NCI-H2081 treated with DMSO at 0.1 percent for 48 hours (cell line): ENCODE measurements at regions not wholly inside any gene's neighbourhood (a gene's known extent, or its start where the extent isn't known, plus 50 kb on each side); places are given as distances from the start of the nearest gene placed in this dataset.
"Not testable (repeated sequence)": the region's sequence is repeated elsewhere in the genome, so short reads cannot be mapped to it uniquely, and the experiment has no call there.

Experiments
- DNase-seq: peaks from one replicate; lab custom pipeline; 2025; lab: John Stamatoyannopoulos, UW

DNA sequence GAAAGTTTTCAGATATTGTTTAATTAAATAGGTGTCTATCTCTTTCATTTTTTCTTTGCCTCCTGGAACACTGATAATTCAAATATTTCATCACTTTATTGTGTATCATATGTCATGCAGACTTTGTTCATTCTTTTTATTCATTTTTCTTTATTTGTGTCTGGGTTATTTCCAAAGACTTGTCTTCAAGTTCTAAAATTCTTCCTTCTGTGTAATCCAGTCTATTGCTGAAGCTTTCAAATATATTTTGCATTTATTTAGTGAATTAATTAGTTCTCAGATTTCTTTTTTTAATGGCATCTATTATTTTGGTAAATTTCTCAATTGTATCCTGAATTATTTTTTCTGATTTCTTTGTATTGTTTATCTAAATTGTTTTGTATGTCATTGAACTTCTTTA is 70.1 kb downstream of the ZNF330 start:
- no peak for DNase-seq

DNA sequence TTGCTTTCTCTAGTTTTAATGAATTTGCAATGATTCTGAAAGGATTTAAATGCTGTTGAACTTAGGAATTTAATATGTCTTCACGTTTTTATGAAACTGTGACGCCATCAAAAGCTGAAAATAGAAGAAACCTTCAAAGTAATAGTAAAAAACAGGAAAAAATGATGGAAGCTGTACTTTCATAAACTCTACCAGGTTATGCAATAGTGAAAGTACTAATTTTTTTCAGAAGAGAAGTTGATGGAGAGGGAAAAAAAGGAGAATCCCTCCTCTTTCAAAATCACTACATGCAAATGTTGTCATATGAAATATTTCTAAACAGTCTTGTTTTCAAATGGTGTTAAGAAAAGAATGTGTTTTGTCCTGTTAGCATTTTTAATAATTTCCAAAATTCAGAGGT is 73.6 kb downstream of the ZNF330 start:
- DNase-seq: no peak

DNA sequence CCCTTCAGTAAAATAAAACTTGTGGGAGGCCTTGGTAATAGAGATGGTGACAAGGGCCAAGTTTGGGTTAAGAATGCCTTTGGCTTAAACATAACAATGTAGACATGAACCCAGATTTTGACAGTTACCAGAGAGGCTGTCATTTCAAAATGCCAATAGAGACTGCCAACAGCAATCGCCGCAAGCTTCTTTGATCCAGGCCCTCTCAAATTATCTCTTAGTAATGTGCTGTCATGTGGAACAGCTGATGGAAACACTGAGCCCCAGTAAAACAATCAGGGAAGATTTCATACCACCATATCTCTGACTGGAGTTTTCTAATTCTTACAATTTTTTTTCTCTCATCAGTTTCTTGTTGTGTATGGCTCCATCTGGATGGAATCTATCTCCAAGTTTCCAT is 80.5 kb downstream of the ZNF330 start:
- no peak for DNase-seq

DNA sequence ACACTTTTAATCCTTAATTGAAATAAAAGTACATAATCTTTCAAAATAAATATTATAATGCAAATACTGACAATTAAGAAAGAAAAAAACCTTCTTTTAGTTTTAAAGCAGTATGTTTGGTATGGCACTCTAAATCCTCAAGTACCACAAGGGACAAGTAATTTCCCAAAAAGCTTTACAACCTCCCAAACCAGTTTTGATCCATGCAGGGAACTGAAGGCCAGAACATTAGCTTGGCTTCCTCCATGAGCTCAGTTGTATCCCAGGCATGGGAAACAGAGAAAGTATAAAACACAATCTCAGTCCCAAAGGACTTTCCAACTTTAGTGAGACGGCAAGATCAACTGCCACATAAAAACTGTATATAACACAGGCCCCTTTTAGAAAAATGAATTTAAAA is 82.2 kb downstream of the ZNF330 start:
- DNase-seq: no peak

DNA sequence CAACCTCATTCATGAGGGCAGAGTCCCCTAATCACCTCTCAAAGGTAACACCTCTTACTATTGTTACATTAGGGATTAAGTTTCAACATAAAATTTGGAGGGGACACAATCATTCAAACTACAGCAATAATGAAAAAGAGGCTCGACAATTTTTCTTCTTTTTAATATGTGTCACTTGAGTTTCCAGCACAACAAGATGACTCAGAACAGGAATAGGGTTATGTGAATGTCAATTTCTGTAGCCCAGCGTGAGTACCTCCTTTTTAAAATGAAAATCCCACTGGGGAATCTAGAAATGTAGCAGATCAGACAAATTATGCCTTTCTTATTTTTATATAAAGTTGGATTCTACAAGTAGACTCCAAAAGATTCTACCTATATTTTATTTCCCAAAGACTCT is 83.7 kb downstream of the ZNF330 start:
- DNase-seq: no peak

DNA sequence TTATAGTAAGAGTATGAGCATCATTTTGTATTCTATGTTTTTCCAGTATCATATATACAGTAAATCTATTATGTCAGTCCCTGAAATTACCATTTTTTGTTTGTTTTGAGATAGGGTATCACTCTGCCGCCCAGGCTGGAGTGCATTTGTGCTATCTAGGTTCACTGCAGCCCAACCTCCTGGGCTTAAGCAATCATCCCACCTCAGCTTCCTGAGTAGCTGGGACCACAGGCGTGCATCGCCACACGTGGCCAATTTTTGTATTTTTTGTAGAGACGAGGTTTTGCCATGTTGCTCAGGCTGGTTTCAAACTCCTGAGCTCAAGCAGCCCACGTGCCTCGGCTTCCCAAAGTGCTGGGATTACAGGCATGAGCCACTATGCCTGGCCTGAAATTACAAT is 85.6 kb downstream of the ZNF330 start:
- no peak for DNase-seq

DNA sequence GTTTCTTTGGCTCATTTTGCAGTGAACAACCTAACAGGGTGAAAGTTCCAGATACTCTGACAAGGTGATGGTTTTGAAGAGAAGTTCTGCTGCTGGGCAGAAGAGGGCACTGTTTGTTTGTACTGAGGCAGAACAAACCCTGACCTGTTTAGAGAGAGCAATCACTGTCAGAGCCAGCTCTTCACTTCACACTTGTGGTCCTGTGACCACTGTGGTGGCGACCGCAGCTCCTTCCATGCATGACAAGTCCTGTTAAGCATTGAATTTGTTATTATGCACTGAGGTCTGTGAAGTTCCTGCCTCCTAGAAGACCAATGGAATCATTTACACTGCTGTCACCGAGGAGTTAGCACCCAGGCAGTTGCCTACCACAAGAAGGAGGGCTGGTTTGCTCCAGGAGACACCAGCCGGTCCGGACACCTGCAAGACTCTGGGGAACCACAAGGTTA is 86.6 kb downstream of the ZNF330 start:
- DNase-seq: no peak

DNA sequence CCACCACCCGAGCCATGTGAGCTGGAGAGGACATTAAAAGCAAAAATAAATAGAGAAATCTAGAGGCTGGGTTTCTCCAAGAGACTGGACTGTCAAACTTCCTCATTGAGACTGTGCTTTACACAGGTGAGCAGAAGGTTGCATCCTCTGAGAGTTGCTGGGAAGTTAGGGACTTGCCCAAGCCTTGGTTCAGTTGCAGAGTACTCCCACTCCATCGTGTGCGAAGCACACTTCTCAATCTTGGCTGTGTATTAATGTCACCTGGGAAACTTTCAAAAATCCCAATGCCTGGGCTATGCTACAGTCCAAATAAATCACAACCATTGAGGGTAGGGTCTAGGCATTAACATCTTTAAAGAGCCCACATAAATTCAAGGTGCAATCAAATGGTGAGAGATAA is 89.2 kb downstream of the ZNF330 start:
- DNase-seq: no peak

DNA sequence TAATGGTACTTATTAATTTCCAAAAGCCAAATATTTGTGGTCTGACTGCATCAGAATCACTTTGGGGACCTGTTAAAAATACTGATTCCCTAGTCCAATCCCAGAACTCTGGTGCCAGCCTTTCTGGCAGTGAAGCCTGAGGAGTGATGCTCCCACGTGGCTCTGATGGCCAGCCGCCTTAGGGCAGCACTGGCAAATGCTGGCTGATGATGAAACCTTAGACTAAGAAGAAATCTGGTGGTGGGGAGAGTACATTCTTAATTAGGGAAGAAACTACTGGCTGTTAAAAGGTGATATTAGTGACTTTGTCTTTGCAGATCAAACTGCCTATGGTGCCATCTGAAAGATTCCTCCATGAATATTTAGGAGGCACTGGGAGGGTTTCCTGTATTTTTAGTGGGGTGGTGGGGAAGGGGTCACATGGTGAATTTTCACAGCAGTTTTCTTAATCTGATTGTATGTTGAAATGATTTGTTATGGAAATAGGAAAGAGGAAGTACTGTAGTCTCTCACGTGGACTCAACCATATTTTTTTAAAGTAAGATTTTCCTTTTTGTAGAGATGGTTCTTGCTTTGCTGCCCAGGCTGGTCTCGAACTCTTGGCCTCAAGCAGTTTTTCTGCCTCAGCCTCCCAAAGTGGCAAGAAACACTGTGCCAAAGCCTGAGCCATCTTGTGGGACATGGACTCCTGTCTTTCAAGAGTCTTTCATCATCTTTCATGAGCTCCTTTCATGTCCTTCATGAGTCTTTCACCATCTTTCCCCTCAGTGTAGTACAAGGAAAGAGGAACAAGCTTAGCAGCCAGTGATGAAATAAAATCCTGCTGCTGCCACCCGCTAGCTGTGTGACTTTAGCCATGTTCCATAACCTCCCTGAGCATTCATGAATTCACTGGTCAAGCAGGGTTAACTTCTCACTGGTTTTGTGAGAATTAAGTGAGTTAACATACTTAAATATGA is 90.8 kb downstream of the ZNF330 start:
- no peak for DNase-seq

DNA sequence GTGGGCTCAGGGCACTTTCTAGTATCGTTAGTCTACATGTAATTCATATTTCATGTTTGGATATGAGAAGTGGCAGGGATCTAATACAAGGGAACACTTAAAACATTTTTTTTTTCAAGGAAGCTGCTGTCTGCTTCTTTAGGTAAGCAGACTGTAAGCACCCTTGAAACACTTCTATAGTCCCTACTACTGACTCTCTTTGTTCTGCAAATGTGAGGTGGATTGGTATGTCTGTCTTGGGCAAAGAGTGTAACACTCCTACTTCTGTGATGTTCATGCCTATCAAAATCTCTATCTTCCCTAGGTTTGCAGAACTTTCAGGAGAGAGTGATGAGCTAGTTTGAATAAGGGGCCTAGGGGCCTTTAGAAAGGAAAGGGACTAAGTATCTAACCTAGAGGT is 93.9 kb downstream of the ZNF330 start:
- no peak for DNase-seq

DNA sequence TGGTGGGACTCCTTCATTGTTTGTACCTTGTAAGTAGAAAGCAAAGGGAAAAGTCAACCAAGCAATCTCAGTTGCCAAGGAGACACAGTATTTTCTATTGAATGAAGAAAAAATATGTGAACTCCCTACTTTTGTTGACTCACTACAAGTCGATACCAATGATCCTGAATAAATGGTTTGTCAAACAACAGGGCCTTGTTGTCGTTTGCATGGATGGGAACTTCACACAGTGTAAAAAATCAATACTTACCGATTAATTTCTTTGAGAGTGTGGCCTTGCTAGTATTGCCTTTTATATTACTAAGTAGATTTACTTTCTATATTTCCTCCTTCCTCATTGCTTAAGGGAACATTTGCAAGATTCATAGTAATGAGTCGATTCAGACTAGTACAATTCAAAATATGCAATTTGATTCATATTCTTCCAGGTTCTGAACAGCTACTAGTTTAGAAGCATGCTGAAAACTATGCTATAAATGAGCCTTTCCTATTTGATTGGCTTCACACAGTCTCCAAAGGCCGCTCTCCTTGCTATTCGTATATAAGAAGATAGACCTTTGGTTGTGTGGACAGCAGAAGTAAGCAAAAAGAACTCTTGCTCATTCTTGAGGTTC is 108.0 kb downstream of the ZNF330 start:
- no peak for DNase-seq

DNA sequence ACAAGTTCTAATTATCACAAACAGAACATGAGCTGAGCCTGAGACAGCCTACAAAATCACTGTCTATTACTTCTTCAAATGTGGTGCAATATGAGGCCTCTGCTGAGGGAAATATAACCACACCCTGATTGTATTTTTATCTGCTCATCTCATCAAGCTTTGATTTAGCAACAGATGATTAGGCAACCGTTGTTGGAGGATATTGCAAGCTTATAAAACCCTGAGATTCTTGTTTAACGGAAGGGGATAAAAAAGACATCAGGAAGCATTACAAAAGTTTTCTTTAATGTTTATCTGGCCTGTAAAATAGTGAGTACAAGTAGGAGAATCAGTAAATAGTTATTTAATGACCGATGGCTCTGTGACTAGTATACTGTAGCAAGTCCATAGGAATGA is 108.5 kb downstream of the ZNF330 start:
- DNase-seq: no peak

DNA sequence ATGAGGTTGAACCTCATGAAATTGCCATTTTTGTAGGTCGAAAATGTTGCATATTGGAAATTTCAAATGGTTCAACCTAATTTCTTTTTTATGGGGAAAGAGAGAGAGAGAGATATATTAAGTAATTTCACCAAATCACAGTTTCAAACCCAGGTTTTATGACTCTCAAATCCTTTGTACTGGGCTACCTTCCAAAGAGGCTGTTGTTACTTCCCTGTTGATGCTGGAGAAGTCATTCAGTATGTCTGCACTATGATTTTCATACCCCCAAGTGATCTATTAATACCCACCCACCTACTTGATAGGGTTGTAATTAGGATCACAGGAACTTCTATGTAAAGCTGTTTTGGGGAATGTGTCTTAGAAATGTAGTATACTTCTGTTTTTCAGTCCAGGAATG is 109.9 kb downstream of the ZNF330 start:
- no peak for DNase-seq

DNA sequence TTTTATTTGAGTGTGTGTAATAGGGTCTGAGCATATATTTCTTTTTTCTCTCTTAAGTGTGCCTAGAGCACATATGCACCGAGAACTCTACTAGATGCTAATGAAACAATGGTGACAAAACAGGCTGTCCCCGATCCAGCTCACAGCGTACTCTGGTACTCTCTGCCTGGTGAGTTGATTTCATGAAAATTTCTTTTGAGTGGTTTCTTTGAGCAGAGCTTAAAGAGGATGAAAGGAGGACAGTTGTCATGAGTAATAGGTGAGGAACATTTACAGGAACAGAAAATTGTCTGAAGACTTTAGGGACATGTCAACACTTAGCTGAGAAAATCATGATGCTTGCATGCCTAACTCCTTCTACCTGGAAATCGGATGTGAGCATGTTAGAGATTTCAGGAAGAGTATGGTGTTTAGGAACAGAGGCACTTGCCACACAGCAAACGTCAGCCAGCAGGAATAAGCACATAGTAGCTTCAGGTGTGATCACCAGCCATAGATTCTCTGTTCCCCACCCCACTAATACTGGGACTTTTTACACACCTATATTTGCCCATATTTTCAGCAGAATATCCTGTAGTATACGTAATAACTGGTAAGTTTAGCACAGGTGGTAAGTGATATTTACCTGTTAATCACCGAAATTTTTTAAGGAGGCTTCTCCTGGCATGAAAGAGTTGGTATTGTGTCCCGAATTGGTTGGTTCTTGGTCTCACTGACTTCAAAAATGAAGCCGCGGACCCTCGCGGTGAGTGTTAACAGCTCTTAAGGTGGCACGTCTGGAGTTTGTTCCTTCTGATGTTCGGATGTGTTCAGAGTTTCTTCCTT is 111.1 kb downstream of the ZNF330 start:
- no peak for DNase-seq

DNA sequence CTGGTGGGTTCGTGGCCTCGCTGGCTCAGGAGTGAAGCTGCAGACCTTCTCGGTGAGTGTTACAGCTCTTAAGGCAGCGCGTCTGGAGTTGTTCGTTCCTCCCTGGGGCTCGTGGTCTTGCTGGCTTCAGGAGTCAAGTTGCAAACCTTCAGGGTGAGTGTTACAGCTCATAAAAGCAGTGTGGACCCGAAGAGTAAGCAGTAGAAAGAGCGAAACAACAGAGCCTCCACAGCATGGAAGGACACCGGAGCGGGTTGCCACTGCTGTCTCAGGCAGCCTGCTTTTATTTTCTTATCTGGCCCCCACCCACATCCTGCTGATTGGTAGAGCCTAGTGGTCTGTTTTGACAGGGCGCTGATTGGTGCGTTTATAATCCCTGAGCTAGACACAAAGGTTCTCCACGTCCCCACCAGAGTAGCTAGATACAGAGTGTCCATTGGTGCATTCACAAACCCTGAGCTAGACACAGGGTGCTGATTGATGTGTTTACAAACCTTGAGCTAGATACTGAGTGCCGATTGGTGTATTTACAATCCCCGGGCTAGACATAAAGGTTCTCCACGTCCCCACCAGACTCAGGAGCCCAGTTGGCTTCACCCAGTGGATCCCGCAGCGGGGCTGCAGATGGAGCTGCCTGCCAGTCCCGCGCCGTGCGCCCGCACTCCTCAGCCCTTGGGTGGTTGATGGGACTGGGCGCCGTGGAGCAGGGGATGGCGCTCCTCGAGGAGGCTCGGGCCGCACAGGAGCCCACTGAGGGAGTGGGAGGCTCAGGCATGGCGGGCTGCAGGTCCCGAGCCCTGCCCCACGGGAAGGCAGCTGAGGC is 111.9 kb downstream of the ZNF330 start:
- DNase-seq: not testable (repeated sequence)

DNA sequence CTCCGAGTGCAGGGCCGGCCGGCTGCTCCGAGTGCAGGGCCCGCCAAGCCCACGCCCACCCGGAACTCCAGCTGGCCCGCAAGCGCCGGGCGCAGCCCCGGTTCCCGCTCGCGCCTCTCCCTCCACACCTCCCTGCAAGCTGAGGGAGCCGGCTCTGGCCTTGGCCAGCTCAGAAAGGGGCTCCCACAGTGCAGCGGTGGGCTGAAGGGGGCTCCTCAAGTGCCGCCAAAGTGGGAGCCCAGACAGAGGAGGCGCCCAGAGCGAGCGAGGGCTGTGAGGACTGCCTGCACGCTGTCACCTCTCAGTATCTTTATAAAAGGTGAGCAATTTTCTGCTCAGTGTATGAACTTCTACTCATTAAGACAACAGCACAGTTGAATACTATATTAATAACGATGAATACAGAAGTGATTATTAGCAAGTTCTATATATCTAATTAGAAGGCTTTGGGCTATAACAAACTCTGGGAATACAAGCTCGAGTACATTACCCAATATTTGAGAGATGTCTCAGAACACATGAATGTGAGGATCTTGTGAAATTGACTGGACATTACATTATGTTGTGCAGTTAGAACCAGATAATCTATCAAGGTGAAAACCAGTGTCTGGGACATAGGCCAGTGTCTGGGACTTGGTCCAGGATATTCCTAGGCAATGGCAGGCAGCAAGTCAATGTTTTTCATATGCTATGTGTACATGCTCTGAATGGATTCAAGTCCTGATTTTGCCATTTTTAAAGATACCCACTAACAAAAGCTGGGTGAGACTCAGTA is 112.9 kb downstream of the ZNF330 start:
- not testable (repeated sequence) for DNase-seq

DNA sequence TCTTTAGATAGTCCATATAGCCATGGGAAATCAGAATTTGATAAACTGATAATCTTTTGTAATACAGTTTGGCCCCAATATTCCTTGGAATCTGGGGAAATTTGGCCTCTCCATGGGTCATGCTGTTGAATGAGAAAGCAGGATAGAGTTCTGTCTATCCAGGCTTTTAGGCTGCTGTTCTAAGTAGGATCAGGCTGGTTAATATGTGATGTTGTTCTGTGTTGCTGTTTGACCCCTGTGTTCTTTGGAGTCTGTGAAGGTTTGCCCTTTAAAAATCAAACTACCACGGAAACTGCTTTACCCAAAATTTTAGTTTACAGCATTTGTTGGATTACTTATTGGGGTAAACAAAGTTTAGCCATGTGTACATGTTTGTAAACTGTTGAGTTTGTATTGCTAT is 114.5 kb downstream of the ZNF330 start:
- DNase-seq: no peak

DNA sequence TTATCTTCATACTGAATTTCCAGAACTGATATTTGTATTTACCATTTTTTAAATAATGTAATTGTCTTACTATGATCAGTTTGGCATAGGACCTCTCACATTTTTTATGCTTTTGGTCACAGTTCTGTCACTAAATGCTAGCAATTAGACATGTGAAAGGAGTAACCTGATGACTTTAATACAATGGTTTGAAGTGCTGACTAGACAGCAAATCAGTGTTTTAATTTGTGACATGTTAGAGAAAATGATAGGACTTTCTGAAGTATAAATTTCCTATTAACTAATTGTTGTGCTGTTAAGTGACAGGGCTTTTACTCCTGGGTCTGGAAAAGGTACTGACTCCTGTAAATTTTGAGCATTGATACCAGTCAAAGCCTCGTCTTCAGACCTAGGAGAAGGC is 117.5 kb downstream of the ZNF330 start:
- DNase-seq: no peak

DNA sequence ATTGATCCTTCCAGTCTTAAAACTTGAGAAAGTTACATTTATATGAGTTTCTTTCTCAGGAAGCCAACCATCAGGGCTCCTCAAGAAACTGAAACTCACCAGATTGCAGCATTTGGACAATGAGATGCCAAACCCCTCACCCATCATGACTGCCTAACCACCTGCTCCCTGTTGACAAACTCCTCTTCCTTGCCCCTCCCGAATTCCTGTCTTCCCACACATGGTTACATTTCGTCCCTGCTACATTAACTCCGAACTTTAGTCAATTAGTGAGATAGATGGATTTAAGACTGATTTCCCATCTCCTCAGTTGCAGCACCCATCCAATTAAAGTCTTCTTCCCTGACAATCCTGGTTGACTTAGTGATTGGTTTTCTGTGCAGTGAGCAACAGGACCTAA is 118.7 kb downstream of the ZNF330 start:
- no peak for DNase-seq

DNA sequence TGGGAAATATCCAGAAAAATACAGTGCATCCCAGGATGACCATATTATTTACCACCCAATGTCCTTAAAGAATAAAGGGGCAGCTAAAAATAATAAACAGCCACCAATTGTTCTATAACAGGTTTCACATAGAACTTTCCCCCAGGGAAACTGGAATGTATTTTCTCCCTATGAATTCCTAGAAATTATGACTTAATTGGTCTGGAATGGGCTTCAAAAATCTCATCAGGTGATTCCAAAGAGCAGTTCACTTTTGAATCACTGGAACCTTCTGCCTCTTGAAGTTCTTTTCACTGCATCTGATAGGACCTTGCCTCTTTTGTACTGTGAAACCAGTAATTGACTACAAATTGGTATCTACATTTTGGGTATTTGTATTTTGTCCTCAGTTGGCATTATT is 119.3 kb downstream of the ZNF330 start:
- no peak for DNase-seq

DNA sequence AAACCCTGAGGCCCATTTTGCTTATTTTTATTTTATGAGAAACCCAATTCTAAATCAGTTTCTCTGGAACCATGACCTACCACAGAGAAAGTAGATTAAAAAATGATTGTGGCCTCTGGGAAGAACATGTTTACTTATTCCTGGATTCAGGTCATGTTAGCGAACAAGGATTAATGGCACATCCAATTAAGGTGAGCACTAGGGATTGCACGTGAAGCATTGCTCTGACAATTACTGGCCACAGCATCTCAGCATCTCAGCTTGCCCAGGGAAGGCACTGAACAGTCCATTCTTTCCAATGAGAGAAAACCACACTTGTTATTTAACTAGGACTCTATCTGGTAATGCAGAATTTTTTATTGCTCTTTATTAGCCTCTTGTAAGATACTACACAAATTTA is 119.8 kb downstream of the ZNF330 start:
- no peak for DNase-seq
